Heart right ventricle (tissue), 16 donors: ENCODE measurements at regions not wholly inside any gene's neighbourhood (a gene's known extent, or its start where the extent isn't known, plus 50 kb on each side); places are given as distances from the start of the nearest gene placed in this dataset.

Experiments
- ATAC-seq, 8 donors: fragments of 200-7000 bp; cut with Tn5 transposase; one replicate each; pipeline ENCODE4 v1.9.1; 2020; ENCODE audit warnings: mild to moderate bottlenecking in 8 of 8, moderate library complexity in 8 of 8, moderate number of reproducible peaks in 1 of 8
- DNase-seq, 2 donors: peaks; one replicate each; pipeline ENCODE4 v3.0.0-alpha.2; 2020
- H3K27ac ChIP-seq, 10 donors: fragments of 200-600 bp; sonication (generic) in 2 of 10; one replicate each; pipeline versions ENCODE4 v1.5.0 to v1.8.0; 2020 to 2022; ENCODE audit warnings: mild to moderate bottlenecking in 3 of 10
- H3K27me3 ChIP-seq, 7 donors: fragments of 200-600 bp; one replicate each; pipeline ENCODE4 v1.8.0; 2021 to 2022; ENCODE audit warnings: mild to moderate bottlenecking in 2 of 7
- H3K36me3 ChIP-seq, 9 donors: fragments of 200-600 bp; sonication (generic) in 1 of 9; one replicate each; pipeline versions ENCODE4 v1.5.0 to v1.8.0; 2020 to 2022; ENCODE audit warnings: mild to moderate bottlenecking in 2 of 9
- H3K4me1 ChIP-seq, 9 donors: fragments of 200-600 bp; sonication (generic) in 1 of 9; one replicate each; pipeline versions ENCODE4 v1.5.0 to v1.8.0; 2020 to 2022; ENCODE audit warnings: mild to moderate bottlenecking in 4 of 9
- H3K4me3 ChIP-seq, 10 donors: fragments of 200-600 bp; sonication (generic) in 2 of 10; one replicate each; pipeline versions ENCODE4 v1.5.0 to v1.8.0; 2020 to 2022; ENCODE audit warnings: mild to moderate bottlenecking in 7 of 10, moderate library complexity in 2 of 10
- H3K9me3 ChIP-seq, 11 donors: fragments of 200-600 bp in 10 of 11; sonication (generic) in 2 of 11; one replicate each; pipeline versions ENCODE4 v1.5.0 to v1.8.0; 2013 to 2022; ENCODE audit warnings: mild to moderate bottlenecking in 2 of 11, control low read depth in 1 of 11, moderate library complexity in 1 of 11
- WGBS, 2 donors: extraction: QIAGEN DNeasy Blood & Tissue Kit; methylation state at CpG; one replicate each; pipeline ENCODE4 v1.1.7; 2013; ENCODE audit warnings: inconsistent platforms in 1 of 2; 5-methylcytosine and 5-hydroxymethylcytosine counted together
- intact Hi-C, 10 donors: fragments of 100-400 bp; cut with DNase I; formaldehyde crosslinking; loops; one replicate each; pipeline versions ENCODE4 v1.11.1 to v1.14.2; 2022
- TF ChIP-seq, protein P1 (sequence below), 9 donors: fragments of 200-600 bp; sonication (generic) in 2 of 9; IDR thresholded peaks; one replicate each; pipeline versions ENCODE4 v1.5.0 to v1.8.0; 2021 to 2022; ENCODE audit warnings: antibody characterized with exemption in 9 of 9, mild to moderate bottlenecking in 5 of 9, moderate library complexity in 1 of 9
- donor health status: Arrhythmogenic right ventricular cardiomyopathy.
- donor health status: ischemic (EF 13 %, LVEDD 7.1; RV severe dilation, severe dysfunction).
- donor health status: healthy with polysubstance abuse.
- donor health status: DM: no; HTN: yes; CAD: no.
- donor health status: DM: no; HTN: no; CAD: no.
- donor health status: ischemic (EF 25% LVEDD 6.9; RV normal size, moderate dysfunction).
- donor health status: ischemic (EF 25% LVEDD 5.7; RV mildly dilated, moderate dysfunction).
- donor health status: healthy.
- donor health status: DM: yes; HTN: yes; CAD: no.
- donor health status: Ischemic cardiomyopathy.
- donor health status: ischemic (EF 35%, LVEDD 5.7; RV mildly dilated, moderate dysfunction).
- donor health status: nonischemic (EF 11% LVEDD 7.7; RV severe dilation, severe dysfunction).
- donor health status: DM: yes; HTN: yes; CAD: no.
- donor health status: PGD.
- donor health status: ischemic (EF 29% LVEDD 5.4; RV normal size, mild dysfunction).
- donor health status: nonischemic (EF 23%, LVEDD 6.1; RV moderate dilation, normal function).

DNA sequence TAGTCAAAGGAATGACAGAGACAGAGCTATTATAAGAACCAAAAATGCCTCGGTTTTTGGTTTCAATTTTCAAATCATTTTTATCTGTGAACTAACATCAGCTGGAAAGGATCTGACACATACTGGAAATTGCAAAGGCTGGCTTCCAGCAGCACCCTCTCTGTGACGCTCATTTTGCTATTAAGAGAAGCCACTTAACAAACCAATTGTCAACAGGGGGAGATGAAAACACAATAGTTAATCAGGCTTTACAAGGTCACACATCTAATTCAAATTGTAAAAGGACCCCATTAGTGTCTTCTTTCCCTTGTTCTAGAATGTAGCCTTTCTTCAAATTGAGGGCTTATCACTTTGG lies 160.5 kb downstream of the TFAP2B start:
- TF ChIP-seq, protein P1, sequence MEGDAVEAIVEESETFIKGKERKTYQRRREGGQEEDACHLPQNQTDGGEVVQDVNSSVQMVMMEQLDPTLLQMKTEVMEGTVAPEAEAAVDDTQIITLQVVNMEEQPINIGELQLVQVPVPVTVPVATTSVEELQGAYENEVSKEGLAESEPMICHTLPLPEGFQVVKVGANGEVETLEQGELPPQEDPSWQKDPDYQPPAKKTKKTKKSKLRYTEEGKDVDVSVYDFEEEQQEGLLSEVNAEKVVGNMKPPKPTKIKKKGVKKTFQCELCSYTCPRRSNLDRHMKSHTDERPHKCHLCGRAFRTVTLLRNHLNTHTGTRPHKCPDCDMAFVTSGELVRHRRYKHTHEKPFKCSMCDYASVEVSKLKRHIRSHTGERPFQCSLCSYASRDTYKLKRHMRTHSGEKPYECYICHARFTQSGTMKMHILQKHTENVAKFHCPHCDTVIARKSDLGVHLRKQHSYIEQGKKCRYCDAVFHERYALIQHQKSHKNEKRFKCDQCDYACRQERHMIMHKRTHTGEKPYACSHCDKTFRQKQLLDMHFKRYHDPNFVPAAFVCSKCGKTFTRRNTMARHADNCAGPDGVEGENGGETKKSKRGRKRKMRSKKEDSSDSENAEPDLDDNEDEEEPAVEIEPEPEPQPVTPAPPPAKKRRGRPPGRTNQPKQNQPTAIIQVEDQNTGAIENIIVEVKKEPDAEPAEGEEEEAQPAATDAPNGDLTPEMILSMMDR (IDR thresholded peaks at IDR 0.05) = no peak
- Histone ChIP-seq H3K27ac (no peak overlapping the region), H3K4me1 (no peaks in the 10 kb centered on the region), H3K27me3 (peaks cover 0 to 4% (median 0%) of the 10 kb centered on the region in 7 donors), H3K9me3 (no peaks in the 10 kb centered on the region), H3K4me3 (no peak overlapping the region), H3K36me3 (no peaks in the 10 kb centered on the region)
- DNase-seq (no peak), ATAC-seq (no peak)
- intact Hi-C loops = no loop called here
- WGBS, 2 donors = 20 to 28% methylated on average over 2 of the region's 2 CpGs

DNA sequence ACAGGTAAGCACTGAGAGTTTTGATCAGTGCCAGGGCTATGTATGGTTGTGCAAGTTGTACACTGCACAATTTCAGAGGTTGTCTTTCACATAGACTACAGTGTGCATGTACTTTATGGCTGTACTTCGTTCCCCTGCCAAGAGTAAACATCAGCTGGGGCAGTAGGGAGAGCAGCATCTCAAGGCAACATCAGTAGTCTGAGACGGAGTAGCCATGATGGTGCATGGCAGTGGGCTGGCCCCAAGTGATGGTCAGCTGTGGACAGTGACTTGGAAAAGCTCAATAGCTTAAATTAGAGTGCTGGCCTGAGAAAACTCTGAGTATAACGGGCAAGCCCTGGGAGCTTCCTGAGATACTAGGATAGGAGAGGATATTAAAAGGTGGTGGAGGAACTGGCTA lies 165.5 kb downstream of the TFAP2B start:
- WGBS, 2 donors = 65 to 70% methylated on average over 3 of the region's 3 CpGs
- intact Hi-C loops = no loop called here

DNA sequence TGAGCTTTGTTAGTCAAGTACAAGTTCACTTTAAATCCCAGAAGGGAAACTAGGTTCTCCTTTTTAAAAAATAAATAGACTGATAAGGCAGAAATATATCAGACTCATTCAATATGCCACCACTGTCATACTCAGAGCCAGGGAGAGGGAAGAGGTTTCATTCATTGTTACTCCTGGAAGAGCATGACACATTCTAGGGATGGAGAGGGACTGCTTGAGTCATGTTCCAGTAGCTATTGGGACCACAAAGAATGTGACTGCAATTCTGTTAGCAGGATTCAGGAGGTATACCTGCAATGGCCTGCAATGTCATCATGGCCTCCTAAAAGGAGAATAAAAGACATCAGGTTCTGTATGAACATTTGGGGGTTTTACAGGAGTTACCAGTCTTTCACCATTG lies 167.6 kb downstream of the TFAP2B start:
- H3K36me3 ChIP-seq = no peaks in the 10 kb centered on the region
- peaks cover 0 to 4% (median 0%) of the 10 kb centered on the region in 7 donors for H3K27me3 ChIP-seq
- ATAC-seq = no peak
- no peak overlapping the region for H3K27ac ChIP-seq
- H3K4me1 ChIP-seq = no peaks in the 10 kb centered on the region
- TF ChIP-seq, protein P1 (IDR thresholded peaks at IDR 0.05) = no peak
- intact Hi-C loops = no loop called here
- no peak overlapping the region for H3K4me3 ChIP-seq
- no peak for DNase-seq
- H3K9me3 ChIP-seq = no peaks in the 10 kb centered on the region

More for the DNA sequence above, 165.5 kb downstream of the TFAP2B start:
- H3K27me3 ChIP-seq = peaks cover 0 to 4% (median 0%) of the 10 kb centered on the region in 7 donors
- DNase-seq = no peak
- no peak overlapping the region for H3K4me3 ChIP-seq
- no peak for ATAC-seq
- TF ChIP-seq, protein P1 (IDR thresholded peaks at IDR 0.05) = no peak
- H3K9me3 ChIP-seq = no peaks in the 10 kb centered on the region
- no peaks in the 10 kb centered on the region for H3K36me3 ChIP-seq
- H3K4me1 ChIP-seq = no peaks in the 10 kb centered on the region
- H3K27ac ChIP-seq = no peak overlapping the region

DNA sequence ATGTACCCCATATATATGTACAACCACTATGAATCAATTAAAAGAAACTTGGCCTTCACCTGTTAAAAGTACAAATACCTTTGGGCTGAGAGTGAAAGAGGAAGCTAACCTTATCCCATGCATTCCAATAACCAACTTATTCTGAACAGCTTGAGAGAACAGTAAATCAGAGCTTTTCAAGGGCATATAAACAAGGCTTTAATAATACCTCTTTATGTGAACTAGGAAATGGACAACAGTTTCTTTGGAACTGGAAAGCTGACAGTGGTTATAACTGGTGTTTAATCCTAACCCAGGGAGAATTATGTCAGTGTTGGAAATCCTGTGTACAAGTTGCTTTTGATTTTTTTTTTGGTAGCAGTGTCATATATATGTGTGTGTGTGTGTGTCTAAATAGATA lies 170.5 kb downstream of the TFAP2B start:
- Histone ChIP-seq H3K27me3 (no peaks in the 10 kb centered on the region), H3K4me3 (no peak overlapping the region), H3K9me3 (no peaks in the 10 kb centered on the region), H3K4me1 (no peaks in the 10 kb centered on the region), H3K36me3 (no peaks in the 10 kb centered on the region), H3K27ac (no peak overlapping the region)
- intact Hi-C loops = no loop called here
- DNase-seq = no peak
- TF ChIP-seq, protein P1 (IDR thresholded peaks at IDR 0.05) = no peak
- no peak for ATAC-seq
